ENCODE measurements at regions not wholly inside any gene's neighbourhood (a gene's known extent, or its start where the extent isn't known, plus 50 kb on each side); places are given as distances from the start of the nearest gene placed in this dataset.

GRCh38 chr2:43044093-43044681 lies 182.2 kb downstream of the ZFP36L2 start:
- TF ChIP-seq CTCF (IDR thresholded peaks at IDR 0.05; ENCODE audit: insufficient read depth, low read length, poor library complexity, severe bottlenecking) = no peak
- DNase-seq (ENCODE audit: low read depth) = no peak

GRCh38 chr2:43043553-43043870 lies 182.9 kb downstream of the ZFP36L2 start:
- DNase-seq (ENCODE audit: low read depth) = no peak
- TF ChIP-seq CTCF (IDR thresholded peaks at IDR 0.05; ENCODE audit: insufficient read depth, low read length, poor library complexity, severe bottlenecking) = no peak
- no peaks in the 10 kb centered on the region for H3K27me3 ChIP-seq (ENCODE audit: control insufficient read depth, insufficient read depth, low read length)
- H3K4me3 ChIP-seq (ENCODE audit: low read depth, low read length) = no peak overlapping the region
- H3K36me3 ChIP-seq (ENCODE audit: control insufficient read depth, insufficient read depth, low read length) = no peaks in the 10 kb centered on the region

More at GRCh38 chr2:43044093-43044681, 182.2 kb downstream of the ZFP36L2 start:
- H3K36me3 ChIP-seq (ENCODE audit: control insufficient read depth, insufficient read depth, low read length) = no peaks in the 10 kb centered on the region
- no peaks in the 10 kb centered on the region for H3K27me3 ChIP-seq (ENCODE audit: control insufficient read depth, insufficient read depth, low read length)
- no peak overlapping the region for H3K4me3 ChIP-seq (ENCODE audit: low read depth, low read length)

GRCh38 chr2:43041661-43042360 lies 184.6 kb downstream of the ZFP36L2 start:
- no peaks in the 10 kb centered on the region for H3K27me3 ChIP-seq (ENCODE audit: control insufficient read depth, insufficient read depth, low read length)
- no peak overlapping the region for H3K4me3 ChIP-seq (ENCODE audit: low read depth, low read length)
- no peak for TF ChIP-seq CTCF (IDR thresholded peaks at IDR 0.05; ENCODE audit: insufficient read depth, low read length, poor library complexity, severe bottlenecking)
- no peaks in the 10 kb centered on the region for H3K36me3 ChIP-seq (ENCODE audit: control insufficient read depth, insufficient read depth, low read length)
- peak; percentile 89 for DNase-seq (ENCODE audit: low read depth)

- no peak for DNase-seq (ENCODE audit: low read depth)
- no peak overlapping the region for H3K4me3 ChIP-seq (ENCODE audit: low read depth, low read length)
- H3K36me3 ChIP-seq (ENCODE audit: control insufficient read depth, insufficient read depth, low read length) = no peaks in the 10 kb centered on the region
- no peaks in the 10 kb centered on the region for H3K27me3 ChIP-seq (ENCODE audit: control insufficient read depth, insufficient read depth, low read length)
- TF ChIP-seq CTCF (IDR thresholded peaks at IDR 0.05; ENCODE audit: insufficient read depth, low read length, poor library complexity, severe bottlenecking) = no peak
Observed at GRCh38 chr2:43041173-43041591, 185.2 kb downstream of the ZFP36L2 start.

- Histone ChIP-seq H3K36me3 (ENCODE audit: control insufficient read depth, insufficient read depth, low read length) (no peaks in the 10 kb centered on the region), H3K27me3 (ENCODE audit: control insufficient read depth, insufficient read depth, low read length) (no peaks in the 10 kb centered on the region), H3K4me3 (ENCODE audit: low read depth, low read length) (no peak overlapping the region)
- no peak for TF ChIP-seq CTCF (IDR thresholded peaks at IDR 0.05; ENCODE audit: insufficient read depth, low read length, poor library complexity, severe bottlenecking)
- no peak for DNase-seq (ENCODE audit: low read depth)
Observed at GRCh38 chr2:43040084-43040854, 186.1 kb downstream of the ZFP36L2 start.
